ENCODE measurements at regions not wholly inside any gene's neighbourhood (a gene's known extent, or its start where the extent isn't known, plus 50 kb on each side); places are given as distances from the start of the nearest gene placed in this dataset.
A peak's percentile ranks its signal among the peaks of the same experiment; 100 is the strongest.

DNA sequence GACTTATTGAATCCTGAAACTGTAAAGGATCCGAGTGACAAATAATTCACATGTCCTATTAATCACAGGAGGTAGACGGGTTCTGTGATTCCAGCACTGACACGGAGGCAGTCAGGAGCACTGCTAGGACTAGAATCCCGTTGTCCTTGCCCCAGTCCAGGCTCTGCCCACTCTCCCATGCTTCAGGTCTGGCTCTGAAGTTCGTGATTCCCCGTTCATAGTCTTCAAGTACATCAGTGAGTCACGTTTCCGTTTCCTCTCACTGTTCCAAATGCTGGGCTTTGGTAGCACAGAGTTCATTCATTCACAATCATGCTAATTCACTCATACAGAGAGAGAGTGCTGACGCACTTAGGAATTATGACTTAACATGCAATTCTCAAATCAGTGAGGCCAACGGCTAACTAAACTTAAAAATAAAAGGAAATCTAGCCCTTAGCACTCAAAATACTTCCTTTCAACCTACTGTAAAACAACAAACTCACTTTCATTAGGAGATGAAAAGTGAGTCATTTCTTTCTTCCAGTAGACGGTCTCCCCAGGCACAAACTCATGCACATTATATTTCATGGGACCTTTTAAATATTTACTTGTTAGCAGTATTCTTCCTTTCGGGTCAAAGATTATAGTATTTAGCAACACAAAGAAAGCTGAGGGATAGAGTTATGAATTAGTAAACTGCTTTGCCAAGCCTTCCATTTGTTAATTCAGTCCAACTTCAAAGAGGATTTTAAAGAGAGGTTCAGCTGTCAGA, 94.0 kb upstream of the NHSL1 start (continued):
- TF ChIP-seq BCL11B (tag by site-specific recombination; IDR thresholded peaks at IDR 0.05; ENCODE audit: low read depth): no peak
- TF ChIP-seq, protein P1, sequence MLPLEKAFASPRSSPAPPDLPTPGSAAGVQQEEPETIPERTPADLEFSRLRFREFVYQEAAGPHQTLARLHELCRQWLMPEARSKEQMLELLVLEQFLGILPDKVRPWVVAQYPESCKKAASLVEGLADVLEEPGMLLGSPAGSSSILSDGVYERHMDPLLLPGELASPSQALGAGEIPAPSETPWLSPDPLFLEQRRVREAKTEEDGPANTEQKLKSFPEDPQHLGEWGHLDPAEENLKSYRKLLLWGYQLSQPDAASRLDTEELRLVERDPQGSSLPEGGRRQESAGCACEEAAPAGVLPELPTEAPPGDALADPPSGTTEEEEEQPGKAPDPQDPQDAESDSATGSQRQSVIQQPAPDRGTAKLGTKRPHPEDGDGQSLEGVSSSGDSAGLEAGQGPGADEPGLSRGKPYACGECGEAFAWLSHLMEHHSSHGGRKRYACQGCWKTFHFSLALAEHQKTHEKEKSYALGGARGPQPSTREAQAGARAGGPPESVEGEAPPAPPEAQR (tag by site-specific recombination; IDR thresholded peaks at IDR 0.05): no peak
- TF ChIP-seq ZNF473 (tag by site-specific recombination; IDR thresholded peaks at IDR 0.05): no peak
- TF ChIP-seq YY1 (tag by site-specific recombination; IDR thresholded peaks at IDR 0.05): no peak
- TF ChIP-seq, protein P2, sequence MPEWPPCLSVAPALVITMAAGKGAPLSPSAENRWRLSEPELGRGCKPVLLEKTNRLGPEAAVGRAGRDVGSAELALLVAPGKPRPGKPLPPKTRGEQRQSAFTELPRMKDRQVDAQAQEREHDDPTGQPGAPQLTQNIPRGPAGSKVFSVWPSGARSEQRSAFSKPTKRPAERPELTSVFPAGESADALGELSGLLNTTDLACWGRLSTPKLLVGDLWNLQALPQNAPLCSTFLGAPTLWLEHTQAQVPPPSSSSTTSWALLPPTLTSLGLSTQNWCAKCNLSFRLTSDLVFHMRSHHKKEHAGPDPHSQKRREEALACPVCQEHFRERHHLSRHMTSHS (tag by site-specific recombination; IDR thresholded peaks at IDR 0.05): no peak
- no peak for TF ChIP-seq ZNF701 (tag by site-specific recombination; IDR thresholded peaks at IDR 0.05)
- TF ChIP-seq, protein P3, sequence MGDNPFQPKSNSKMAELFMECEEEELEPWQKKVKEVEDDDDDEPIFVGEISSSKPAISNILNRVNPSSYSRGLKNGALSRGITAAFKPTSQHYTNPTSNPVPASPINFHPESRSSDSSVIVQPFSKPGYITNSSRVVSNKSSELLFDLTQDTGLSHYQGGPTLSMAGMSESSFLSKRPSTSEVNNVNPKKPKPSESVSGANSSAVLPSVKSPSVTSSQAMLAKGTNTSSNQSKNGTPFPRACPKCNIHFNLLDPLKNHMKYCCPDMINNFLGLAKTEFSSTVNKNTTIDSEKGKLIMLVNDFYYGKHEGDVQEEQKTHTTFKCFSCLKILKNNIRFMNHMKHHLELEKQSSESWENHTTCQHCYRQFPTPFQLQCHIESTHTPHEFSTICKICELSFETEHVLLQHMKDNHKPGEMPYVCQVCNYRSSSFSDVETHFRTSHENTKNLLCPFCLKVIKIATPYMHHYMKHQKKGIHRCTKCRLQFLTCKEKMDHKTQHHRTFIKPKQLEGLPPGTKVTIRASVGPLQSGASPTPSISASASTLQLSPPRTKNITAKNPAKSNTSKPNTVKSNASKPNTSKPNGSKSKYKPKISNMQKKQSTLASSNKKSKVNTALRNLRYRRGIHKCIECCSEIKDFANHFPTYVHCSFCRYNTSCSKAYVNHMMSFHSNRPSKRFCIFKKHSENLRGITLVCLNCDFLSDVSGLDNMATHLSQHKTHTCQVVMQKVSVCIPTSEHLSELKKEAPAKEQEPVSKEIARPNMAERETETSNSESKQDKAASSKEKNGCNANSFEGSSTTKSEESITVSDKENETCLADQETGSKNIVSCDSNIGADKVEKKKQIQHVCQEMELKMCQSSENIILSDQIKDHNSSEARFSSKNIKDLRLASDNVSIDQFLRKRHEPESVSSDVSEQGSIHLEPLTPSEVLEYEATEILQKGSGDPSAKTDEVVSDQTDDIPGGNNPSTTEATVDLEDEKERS (tag by site-specific recombination; IDR thresholded peaks at IDR 0.05): no peak
- TF ChIP-seq SP7 (tag by site-specific recombination; IDR thresholded peaks at IDR 0.05): peak; percentile 84
- TF ChIP-seq ZNF623 (tag by site-specific recombination; IDR thresholded peaks at IDR 0.05): no peak
- no peak for TF ChIP-seq ZNF132 (tag by site-specific recombination; IDR thresholded peaks at IDR 0.05; ENCODE audit: borderline replicate concordance)
- TF ChIP-seq GLIS1 (tag by site-specific recombination; IDR thresholded peaks at IDR 0.05): no peak
- no peak for TF ChIP-seq ZNF785 (tag by site-specific recombination; IDR thresholded peaks at IDR 0.05)
- TF ChIP-seq ZNF76 (tag by site-specific recombination; IDR thresholded peaks at IDR 0.05; ENCODE audit: borderline replicate concordance, low read depth): peak; percentile 30; the same call in 1 of the 2 replicates
- no peak for TF ChIP-seq ZNF239 (tag by site-specific recombination; IDR thresholded peaks at IDR 0.05)
- no peak for TF ChIP-seq ZNF174 (tag by site-specific recombination; IDR thresholded peaks at IDR 0.05)
- no peak for TF ChIP-seq KLF8 (tag by site-specific recombination; IDR thresholded peaks at IDR 0.05)
- no peak for TF ChIP-seq ZNF624 (tag by site-specific recombination; IDR thresholded peaks at IDR 0.05)
- no peak for TF ChIP-seq ZNF747 (tag by site-specific recombination; IDR thresholded peaks at IDR 0.05)
- TF ChIP-seq, protein P4, sequence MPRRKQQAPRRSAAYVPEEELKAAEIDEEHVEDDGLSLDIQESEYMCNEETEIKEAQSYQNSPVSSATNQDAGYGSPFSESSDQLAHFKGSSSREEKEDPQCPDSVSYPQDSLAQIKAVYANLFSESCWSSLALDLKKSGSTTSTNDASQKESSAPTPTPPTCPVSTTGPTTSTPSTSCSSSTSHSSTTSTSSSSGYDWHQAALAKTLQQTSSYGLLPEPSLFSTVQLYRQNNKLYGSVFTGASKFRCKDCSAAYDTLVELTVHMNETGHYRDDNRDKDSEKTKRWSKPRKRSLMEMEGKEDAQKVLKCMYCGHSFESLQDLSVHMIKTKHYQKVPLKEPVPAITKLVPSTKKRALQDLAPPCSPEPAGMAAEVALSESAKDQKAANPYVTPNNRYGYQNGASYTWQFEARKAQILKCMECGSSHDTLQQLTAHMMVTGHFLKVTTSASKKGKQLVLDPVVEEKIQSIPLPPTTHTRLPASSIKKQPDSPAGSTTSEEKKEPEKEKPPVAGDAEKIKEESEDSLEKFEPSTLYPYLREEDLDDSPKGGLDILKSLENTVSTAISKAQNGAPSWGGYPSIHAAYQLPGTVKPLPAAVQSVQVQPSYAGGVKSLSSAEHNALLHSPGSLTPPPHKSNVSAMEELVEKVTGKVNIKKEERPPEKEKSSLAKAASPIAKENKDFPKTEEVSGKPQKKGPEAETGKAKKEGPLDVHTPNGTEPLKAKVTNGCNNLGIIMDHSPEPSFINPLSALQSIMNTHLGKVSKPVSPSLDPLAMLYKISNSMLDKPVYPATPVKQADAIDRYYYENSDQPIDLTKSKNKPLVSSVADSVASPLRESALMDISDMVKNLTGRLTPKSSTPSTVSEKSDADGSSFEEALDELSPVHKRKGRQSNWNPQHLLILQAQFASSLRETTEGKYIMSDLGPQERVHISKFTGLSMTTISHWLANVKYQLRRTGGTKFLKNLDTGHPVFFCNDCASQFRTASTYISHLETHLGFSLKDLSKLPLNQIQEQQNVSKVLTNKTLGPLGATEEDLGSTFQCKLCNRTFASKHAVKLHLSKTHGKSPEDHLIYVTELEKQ (tag by site-specific recombination; IDR thresholded peaks at IDR 0.05; ENCODE audit: borderline replicate concordance): peak; percentile 18; the same call in 1 of the 2 replicates
- TF ChIP-seq ZFP37 (tag by site-specific recombination; IDR thresholded peaks at IDR 0.05): no peak
- TF ChIP-seq ZNF211 (tag by site-specific recombination; IDR thresholded peaks at IDR 0.05; ENCODE audit: low read depth): no peak
- TF ChIP-seq, protein P5, sequence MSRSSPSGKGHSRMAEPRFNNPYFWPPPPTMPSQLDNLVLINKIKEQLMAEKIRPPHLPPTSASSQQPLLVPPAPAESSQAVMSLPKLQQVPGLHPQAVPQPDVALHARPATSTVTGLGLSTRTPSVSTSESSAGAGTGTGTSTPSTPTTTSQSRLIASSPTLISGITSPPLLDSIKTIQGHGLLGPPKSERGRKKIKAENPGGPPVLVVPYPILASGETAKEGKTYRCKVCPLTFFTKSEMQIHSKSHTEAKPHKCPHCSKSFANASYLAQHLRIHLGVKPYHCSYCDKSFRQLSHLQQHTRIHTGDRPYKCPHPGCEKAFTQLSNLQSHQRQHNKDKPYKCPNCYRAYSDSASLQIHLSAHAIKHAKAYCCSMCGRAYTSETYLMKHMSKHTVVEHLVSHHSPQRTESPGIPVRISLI (tag by site-specific recombination; IDR thresholded peaks at IDR 0.05): no peak
- TF ChIP-seq ZNF48 (tag by site-specific recombination; IDR thresholded peaks at IDR 0.05): no peak
- no peak; the same call in 1 of the 2 replicates for TF ChIP-seq MZF1 (tag by site-specific recombination; IDR thresholded peaks at IDR 0.05; ENCODE audit: borderline replicate concordance)
- TF ChIP-seq SP2 (tag by site-specific recombination; IDR thresholded peaks at IDR 0.05): peak; percentile 57
- peak; percentile 67; the same call in 1 of the 2 replicates for TF ChIP-seq ZEB2 (tag by site-specific recombination; IDR thresholded peaks at IDR 0.05)
- TF ChIP-seq, protein P6, sequence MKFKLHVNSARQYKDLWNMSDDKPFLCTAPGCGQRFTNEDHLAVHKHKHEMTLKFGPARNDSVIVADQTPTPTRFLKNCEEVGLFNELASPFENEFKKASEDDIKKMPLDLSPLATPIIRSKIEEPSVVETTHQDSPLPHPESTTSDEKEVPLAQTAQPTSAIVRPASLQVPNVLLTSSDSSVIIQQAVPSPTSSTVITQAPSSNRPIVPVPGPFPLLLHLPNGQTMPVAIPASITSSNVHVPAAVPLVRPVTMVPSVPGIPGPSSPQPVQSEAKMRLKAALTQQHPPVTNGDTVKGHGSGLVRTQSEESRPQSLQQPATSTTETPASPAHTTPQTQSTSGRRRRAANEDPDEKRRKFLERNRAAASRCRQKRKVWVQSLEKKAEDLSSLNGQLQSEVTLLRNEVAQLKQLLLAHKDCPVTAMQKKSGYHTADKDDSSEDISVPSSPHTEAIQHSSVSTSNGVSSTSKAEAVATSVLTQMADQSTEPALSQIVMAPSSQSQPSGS (tag by site-specific recombination; IDR thresholded peaks at IDR 0.05; ENCODE audit: low read depth): no peak
- no peak for TF ChIP-seq ZNF121 (tag by site-specific recombination; IDR thresholded peaks at IDR 0.05)

Measured in HEK293 (cell line).